HepG2 (cell line): ENCODE measurements at regions not wholly inside any gene's neighbourhood (a gene's known extent, or its start where the extent isn't known, plus 50 kb on each side); places are given as distances from the start of the nearest gene placed in this dataset.

Experiments
- ATAC-seq: fragments of 200-7000 bp; cut with Tn5 transposase; 3 replicates; pipeline ENCODE4 v1.9.1; 2020; ENCODE audit warnings: mild to moderate bottlenecking, moderate library complexity
- BruUV-seq: library from RNA; stranded (reverse); fragments of 400-500 nt; replicated peaks from 2 replicates; lab custom pipeline; 2021; lab: Mats Ljungman, UMichigan
- CTCF ChIA-PET: fragments of 300-600 bp; formaldehyde crosslinking; extraction: SDS; loops from one replicate; lab custom pipeline; 2021; ENCODE audit warnings: low total read pairs, inconsistent platforms, low intra/inter-chr PET ratio; lab: Yijun Ruan, JAX
- POLR2A ChIA-PET: fragments of 350-600 bp; sonication (Branson Sonifier 250); formaldehyde crosslinking; loops from one replicate; lab custom pipeline; 2020; ENCODE audit warnings: antibody characterized with exemption, inconsistent platforms; lab: Yijun Ruan, JAX
- DNase-seq: peaks from one replicate; pipeline ENCODE4 v3.0.0-alpha.2; 2015; ENCODE audit warnings: low spot score
- FAIRE-seq: peaks from 3 replicates; lab custom pipeline; 2011; peaks lifted over from hg19 to GRCh38; lab: Jason Lieb, UNC
- H2AFZ ChIP-seq: one replicate; pipeline ENCODE4 v1.6.1; 2011; ENCODE audit warnings: low read length, inconsistent platforms
- H3K27ac ChIP-seq: fragments of 300-600 bp; 3 replicates; pipeline ENCODE4 v1.8.0; 2011; ENCODE audit warnings: mixed run types, mild to moderate bottlenecking, mixed read lengths, low read length, inconsistent platforms; ENCODE audit not compliant: insufficient read depth; ENCODE audit errors: extremely low read length
- H3K27me3 ChIP-seq, 2 experiments: fragments of 200-600 bp in 1 of 2; 2 replicates in 1 of 2; 3 replicates in 1 of 2; pipeline versions ENCODE4 v1.6.0 to v1.8.0; 2011; ENCODE audit warnings: low read length in 2 of 2, mild to moderate bottlenecking in 2 of 2, moderate library complexity in 2 of 2, inconsistent platforms in 1 of 2; ENCODE audit not compliant: insufficient read depth in 2 of 2, control insufficient read depth in 1 of 2
- H3K36me3 ChIP-seq, 2 experiments: fragments of 200-600 bp in 1 of 2; replicated peaks in 1 of 2; 2 replicates in 1 of 2; 3 replicates in 1 of 2; pipeline versions ENCODE4 v1.5.1 to v1.8.0; 2011; ENCODE audit warnings: low read length in 2 of 2, inconsistent platforms in 1 of 2; ENCODE audit not compliant: insufficient read depth in 2 of 2, control insufficient read depth in 1 of 2
- H3K4me1 ChIP-seq: 2 replicates; pipeline ENCODE4 v1.5.1; 2012; ENCODE audit warnings: low read length, inconsistent platforms; ENCODE audit not compliant: insufficient read depth
- H3K4me2 ChIP-seq: 2 replicates; pipeline ENCODE4 v1.6.0; 2011; ENCODE audit warnings: low read depth, low read length, inconsistent platforms
- H3K4me3 ChIP-seq, 3 experiments: fragments of 200-600 bp in 1 of 3; sonication (generic), shearing (Covaris generic) in 1 of 3; replicated peaks in 1 of 3; 2 replicates each; pipeline ENCODE4 v1.5.1; 2011 to 2016; ENCODE audit warnings: low read length in 3 of 3, inconsistent platforms in 2 of 3, low read depth in 2 of 3, mild to moderate bottlenecking in 2 of 3, control low read depth in 1 of 3, mixed read lengths in 1 of 3; ENCODE audit not compliant: insufficient read depth in 1 of 3
- H3K79me2 ChIP-seq: one replicate; pipeline ENCODE4 v1.6.1; 2011; ENCODE audit warnings: low read length, inconsistent platforms; ENCODE audit not compliant: insufficient read depth
- H3K9ac ChIP-seq: 2 replicates; pipeline ENCODE4 v1.6.0; 2011; ENCODE audit warnings: mild to moderate bottlenecking, low read depth, low read length, inconsistent platforms; ENCODE audit not compliant: insufficient read depth
- H3K9me3 ChIP-seq: 2 replicates; pipeline ENCODE4 v1.5.1; 2012; ENCODE audit warnings: mild to moderate bottlenecking, low read length
- H4K20me1 ChIP-seq: 2 replicates; pipeline ENCODE4 v1.6.0; 2011; ENCODE audit warnings: inconsistent platforms, mild to moderate bottlenecking, low read length, moderate library complexity; ENCODE audit not compliant: insufficient read depth
- ARNT2 ChIP-seq: sonication (generic); formaldehyde crosslinking; IDR thresholded peaks from 2 replicates; pipeline ENCODE4 v1.8.0; 2022; ENCODE audit warnings: mild to moderate bottlenecking, low read depth, missing genetic modification reagents, moderate library complexity
- FOXM1 ChIP-seq: sonication (generic); formaldehyde crosslinking; IDR thresholded peaks from 2 replicates; pipeline ENCODE4 v1.5.0; 2020; ENCODE audit warnings: missing genetic modification reagents
- MAFK ChIP-seq, 2 experiments: IDR thresholded peaks in 1 of 2; conservative IDR thresholded peaks in 1 of 2; 2 replicates each; pipeline ENCODE4 v1.6.1; 2011; ENCODE audit warnings: improper control_type of control experiment in 2 of 2, low read length in 2 of 2
- NFIB ChIP-seq: sonication (generic); formaldehyde crosslinking; IDR thresholded peaks from 2 replicates; pipeline ENCODE4 v1.9.0; 2021; ENCODE audit warnings: missing genetic modification reagents, mild to moderate bottlenecking, borderline replicate concordance
- RFXAP ChIP-seq: sonication (generic); formaldehyde crosslinking; IDR thresholded peaks from 2 replicates; pipeline ENCODE4 v1.4.0; 2020; ENCODE audit warnings: missing genetic modification reagents, borderline replicate concordance
- ZBTB3 ChIP-seq: sonication (generic); formaldehyde crosslinking; IDR thresholded peaks from 2 replicates; pipeline ENCODE4 v1.4.0; 2020; ENCODE audit warnings: low read depth, mild to moderate bottlenecking, moderate library complexity, missing genetic modification reagents, borderline replicate concordance
- ZBTB42 ChIP-seq: sonication (generic); formaldehyde crosslinking; IDR thresholded peaks from 2 replicates; pipeline ENCODE4 v1.5.0; 2020; ENCODE audit warnings: mild to moderate bottlenecking, missing genetic modification reagents
- ZMAT3 ChIP-seq: sonication (generic); formaldehyde crosslinking; conservative IDR thresholded peaks from 2 replicates; pipeline ENCODE4 v1.7.0; 2021; ENCODE audit warnings: missing genetic modification reagents
- ZNF224 ChIP-seq: sonication (generic); formaldehyde crosslinking; IDR thresholded peaks from 2 replicates; pipeline ENCODE4 v1.5.0; 2020; ENCODE audit warnings: mild to moderate bottlenecking, missing genetic modification reagents
- ZNF510 ChIP-seq: sonication (generic); formaldehyde crosslinking; IDR thresholded peaks from 2 replicates; pipeline ENCODE4 v1.4.0; 2020; ENCODE audit warnings: low read depth, mild to moderate bottlenecking, missing genetic modification reagents
- ZNF780A ChIP-seq: sonication (generic); formaldehyde crosslinking; IDR thresholded peaks from 2 replicates; pipeline ENCODE4 v1.8.0; 2022; ENCODE audit warnings: mild to moderate bottlenecking, missing genetic modification reagents, moderate library complexity
- WGBS: methylation state at CpG from one replicate; pipeline ENCODE4 v1.1.6; 2017; ENCODE audit warnings: low lambda C conversion rate; 5-methylcytosine and 5-hydroxymethylcytosine counted together
- in situ Hi-C: cut with HindIII; loops from 2 replicates; pipeline ENCODE4 v1.10.0; 2017; ENCODE audit warnings: low pct_unique_long_range_greater_than_20kb; ENCODE audit not compliant: extremely low pct_ligation_motif_present
- intact Hi-C: fragments of 100-400 bp; cut with micrococcal nuclease; formaldehyde crosslinking; loops from one replicate; pipeline ENCODE4 v1.10.0; 2022; ENCODE audit not compliant: unreplicated experiment
- TF ChIP-seq, protein P1 (sequence below), 2 experiments: sonication (generic) in 1 of 2; formaldehyde crosslinking in 1 of 2; IDR thresholded peaks; 2 replicates each; pipeline versions ENCODE4 v1.4.0 to v1.6.1; 2018 to 2020; ENCODE audit warnings: missing genetic modification reagents in 2 of 2, borderline replicate concordance in 1 of 2, low read depth in 1 of 2, mild to moderate bottlenecking in 1 of 2, missing biosample characterization in 1 of 2
- TF ChIP-seq, protein P2 (sequence below): sonication (generic); formaldehyde crosslinking; IDR thresholded peaks from 2 replicates; pipeline ENCODE4 v1.4.0; 2020; ENCODE audit warnings: missing genetic modification reagents, low read depth, mild to moderate bottlenecking, borderline replicate concordance
- TF ChIP-seq, protein P3 (sequence below): IDR thresholded peaks from 2 replicates; pipeline ENCODE4 v1.6.1; 2012; ENCODE audit warnings: low read depth, low read length, improper control_type of control experiment
- TF ChIP-seq, protein P4 (sequence below): sonication (generic); formaldehyde crosslinking; IDR thresholded peaks from 2 replicates; pipeline ENCODE4 v1.4.0; 2020; ENCODE audit warnings: missing genetic modification reagents

DNA sequence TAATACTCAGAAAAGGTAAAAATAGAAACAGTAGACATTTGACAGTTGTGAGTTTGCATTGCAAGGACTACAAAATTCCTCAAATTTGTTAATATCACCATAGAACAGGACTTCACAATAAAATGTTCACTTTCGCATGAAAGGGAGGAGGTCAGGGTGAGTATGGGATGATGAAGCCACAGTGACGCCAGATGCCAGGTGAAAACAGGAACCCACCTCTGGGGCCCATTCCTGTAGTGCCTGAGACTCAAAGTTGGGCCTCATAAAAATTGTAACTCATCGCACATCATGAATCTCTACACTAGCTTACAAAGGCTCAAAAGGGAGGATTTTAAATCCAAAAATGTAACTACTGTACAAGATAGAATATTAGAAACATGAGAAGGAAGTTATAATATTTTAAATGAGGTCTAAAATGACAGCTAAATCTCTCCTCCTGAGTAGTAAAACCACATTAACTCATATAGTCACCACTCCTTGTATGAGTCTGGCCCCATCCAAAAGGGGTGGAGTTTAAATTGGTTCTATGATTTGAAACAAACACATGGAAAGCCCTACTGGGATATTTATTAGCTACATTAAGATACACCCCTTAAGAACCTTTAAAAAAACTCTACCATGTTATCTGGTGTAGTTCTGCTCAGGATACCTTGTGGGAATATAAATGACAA is 93.7 kb downstream of the ETS2 start:
- no peak for FAIRE-seq
- Histone ChIP-seq H3K27ac (no peak overlapping the region), H3K4me1 (peaks cover 11% of the 10 kb centered on the region; the same call in 1 of the 2 replicates), H3K4me3 (no peak overlapping the region), H3K9ac (no peak overlapping the region), H3K9me3 (no peaks in the 10 kb centered on the region), H3K27me3 (no peaks in the 10 kb centered on the region), H4K20me1 (no peaks in the 10 kb centered on the region), H3K79me2 (no peaks in the 10 kb centered on the region), H3K4me2 (no peak overlapping the region), H2AFZ (no peak overlapping the region), H3K36me3 (no peaks in the 10 kb centered on the region)
- in situ Hi-C loops (no loop called here), intact Hi-C loops (no loop called here)
- 83% methylated on average over 3 of the region's 3 CpGs for WGBS
- DNase-seq = no peak
- no peak for ATAC-seq
- POLR2A ChIA-PET = no interaction called here
- BruUV-seq = no TSS peak
- CTCF ChIA-PET = no interaction called here
- no peak for TF ChIP-seq ZBTB42 (CRISPR knock-in tag)
- TF ChIP-seq ZNF510 (CRISPR knock-in tag) = no peak
- no peak for TF ChIP-seq ZNF780A (CRISPR knock-in tag)
- TF ChIP-seq MAFK (conservative IDR thresholded peaks at IDR 0.05 in 1 of 2, IDR thresholded peaks at IDR 0.05 in 1 of 2; ENCODE audit: low read length in 2 of 2) = no peak
- TF ChIP-seq ZMAT3 (CRISPR knock-in tag) = no peak
- TF ChIP-seq NFIB (CRISPR knock-in tag) = no peak
- no peak for TF ChIP-seq ARNT2
- TF ChIP-seq ZNF224 (CRISPR knock-in tag) = no peak
- TF ChIP-seq, protein P1, sequence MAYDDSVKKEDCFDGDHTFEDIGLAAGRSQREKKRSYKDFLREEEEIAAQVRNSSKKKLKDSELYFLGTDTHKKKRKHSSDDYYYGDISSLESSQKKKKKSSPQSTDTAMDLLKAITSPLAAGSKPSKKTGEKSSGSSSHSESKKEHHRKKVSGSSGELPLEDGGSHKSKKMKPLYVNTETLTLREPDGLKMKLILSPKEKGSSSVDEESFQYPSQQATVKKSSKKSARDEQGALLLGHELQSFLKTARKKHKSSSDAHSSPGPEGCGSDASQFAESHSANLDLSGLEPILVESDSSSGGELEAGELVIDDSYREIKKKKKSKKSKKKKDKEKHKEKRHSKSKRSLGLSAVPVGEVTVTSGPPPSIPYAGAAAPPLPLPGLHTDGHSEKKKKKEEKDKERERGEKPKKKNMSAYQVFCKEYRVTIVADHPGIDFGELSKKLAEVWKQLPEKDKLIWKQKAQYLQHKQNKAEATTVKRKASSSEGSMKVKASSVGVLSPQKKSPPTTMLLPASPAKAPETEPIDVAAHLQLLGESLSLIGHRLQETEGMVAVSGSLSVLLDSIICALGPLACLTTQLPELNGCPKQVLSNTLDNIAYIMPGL (CRISPR knock-in tag; IDR thresholded peaks at IDR 0.05; ENCODE audit: borderline replicate concordance in 1 of 2, low read depth in 1 of 2) = no peak
- TF ChIP-seq, protein P2, sequence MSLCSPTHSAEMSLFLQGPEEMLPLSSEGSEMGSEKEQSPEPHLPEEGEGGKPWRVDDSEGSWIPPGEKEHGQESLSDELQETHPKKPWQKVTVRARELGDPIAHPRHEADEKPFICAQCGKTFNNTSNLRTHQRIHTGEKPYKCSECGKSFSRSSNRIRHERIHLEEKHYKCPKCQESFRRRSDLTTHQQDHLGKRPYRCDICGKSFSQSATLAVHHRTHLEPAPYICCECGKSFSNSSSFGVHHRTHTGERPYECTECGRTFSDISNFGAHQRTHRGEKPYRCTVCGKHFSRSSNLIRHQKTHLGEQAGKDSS (CRISPR knock-in tag) = no peak
- TF ChIP-seq, protein P3, sequence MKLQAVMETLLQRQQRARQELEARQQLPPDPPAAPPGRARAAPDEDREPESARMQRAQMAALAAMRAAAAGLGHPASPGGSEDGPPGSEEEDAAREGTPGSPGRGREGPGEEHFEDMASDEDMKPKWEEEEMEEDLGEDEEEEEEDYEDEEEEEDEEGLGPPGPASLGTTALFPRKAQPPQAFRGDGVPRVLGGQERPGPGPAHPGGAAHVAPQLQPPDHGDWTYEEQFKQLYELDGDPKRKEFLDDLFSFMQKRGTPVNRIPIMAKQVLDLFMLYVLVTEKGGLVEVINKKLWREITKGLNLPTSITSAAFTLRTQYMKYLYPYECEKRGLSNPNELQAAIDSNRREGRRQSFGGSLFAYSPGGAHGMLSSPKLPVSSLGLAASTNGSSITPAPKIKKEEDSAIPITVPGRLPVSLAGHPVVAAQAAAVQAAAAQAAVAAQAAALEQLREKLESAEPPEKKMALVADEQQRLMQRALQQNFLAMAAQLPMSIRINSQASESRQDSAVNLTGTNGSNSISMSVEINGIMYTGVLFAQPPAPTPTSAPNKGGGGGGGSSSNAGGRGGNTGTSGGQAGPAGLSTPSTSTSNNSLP = no peak
- no peak for TF ChIP-seq RFXAP (CRISPR knock-in tag)
- TF ChIP-seq, protein P4, sequence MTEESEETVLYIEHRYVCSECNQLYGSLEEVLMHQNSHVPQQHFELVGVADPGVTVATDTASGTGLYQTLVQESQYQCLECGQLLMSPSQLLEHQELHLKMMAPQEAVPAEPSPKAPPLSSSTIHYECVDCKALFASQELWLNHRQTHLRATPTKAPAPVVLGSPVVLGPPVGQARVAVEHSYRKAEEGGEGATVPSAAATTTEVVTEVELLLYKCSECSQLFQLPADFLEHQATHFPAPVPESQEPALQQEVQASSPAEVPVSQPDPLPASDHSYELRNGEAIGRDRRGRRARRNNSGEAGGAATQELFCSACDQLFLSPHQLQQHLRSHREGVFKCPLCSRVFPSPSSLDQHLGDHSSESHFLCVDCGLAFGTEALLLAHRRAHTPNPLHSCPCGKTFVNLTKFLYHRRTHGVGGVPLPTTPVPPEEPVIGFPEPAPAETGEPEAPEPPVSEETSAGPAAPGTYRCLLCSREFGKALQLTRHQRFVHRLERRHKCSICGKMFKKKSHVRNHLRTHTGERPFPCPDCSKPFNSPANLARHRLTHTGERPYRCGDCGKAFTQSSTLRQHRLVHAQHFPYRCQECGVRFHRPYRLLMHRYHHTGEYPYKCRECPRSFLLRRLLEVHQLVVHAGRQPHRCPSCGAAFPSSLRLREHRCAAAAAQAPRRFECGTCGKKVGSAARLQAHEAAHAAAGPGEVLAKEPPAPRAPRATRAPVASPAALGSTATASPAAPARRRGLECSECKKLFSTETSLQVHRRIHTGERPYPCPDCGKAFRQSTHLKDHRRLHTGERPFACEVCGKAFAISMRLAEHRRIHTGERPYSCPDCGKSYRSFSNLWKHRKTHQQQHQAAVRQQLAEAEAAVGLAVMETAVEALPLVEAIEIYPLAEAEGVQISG = no peak
- no peak for TF ChIP-seq FOXM1 (CRISPR knock-in tag)
- TF ChIP-seq ZBTB3 (CRISPR knock-in tag) = no peak
